CD14-positive monocyte (primary cell): ENCODE measurements at regions not wholly inside any gene's neighbourhood (a gene's known extent, or its start where the extent isn't known, plus 50 kb on each side); places are given as distances from the start of the nearest gene placed in this dataset.

Experiments
- DNase-seq, 3 donors: peaks; one replicate each; pipeline ENCODE4 v3.0.0-alpha.2; 2011 to 2022
- H2AFZ ChIP-seq: 2 replicates; pipeline ENCODE4 v1.6.0; 2012; ENCODE audit warnings: mild to moderate bottlenecking, low read depth, low read length, inconsistent platforms; ENCODE audit not compliant: insufficient read depth, poor library complexity, severe bottlenecking
- H3K27ac ChIP-seq, 2 donors: 1 replicate in 1 of 2; 2 replicates in 1 of 2; pipeline ENCODE4 v1.5.1; 2012 to 2013; ENCODE audit warnings: low read length in 2 of 2, control low read depth in 1 of 2, inconsistent platforms in 1 of 2, low read depth in 1 of 2, mild to moderate bottlenecking in 1 of 2
- H3K27me3 ChIP-seq, 2 donors: one replicate each; pipeline versions ENCODE4 v1.6.0 to v1.6.1; 2011 to 2013; ENCODE audit warnings: low read length in 2 of 2; ENCODE audit not compliant: control insufficient read depth in 2 of 2, insufficient read depth in 2 of 2
- H3K36me3 ChIP-seq, 2 donors: replicated peaks in 1 of 2; 1 replicate in 1 of 2; 2 replicates in 1 of 2; pipeline versions ENCODE4 v1.5.1 to v1.6.1; 2012 to 2013; ENCODE audit warnings: low read length in 2 of 2, control low read depth in 1 of 2, inconsistent platforms in 1 of 2, mild to moderate bottlenecking in 1 of 2; ENCODE audit not compliant: insufficient read depth in 2 of 2, control insufficient read depth in 1 of 2
- H3K4me1 ChIP-seq, 2 donors: 1 replicate in 1 of 2; 2 replicates in 1 of 2; pipeline versions ENCODE4 v1.5.1 to v1.6.1; 2012 to 2013; ENCODE audit warnings: low read length in 2 of 2, control low read depth in 1 of 2, inconsistent platforms in 1 of 2, mild to moderate bottlenecking in 1 of 2, moderate library complexity in 1 of 2; ENCODE audit not compliant: insufficient read depth in 2 of 2, control insufficient read depth in 1 of 2
- H3K4me2 ChIP-seq: replicated peaks from 2 replicates; pipeline ENCODE3; 2012; ENCODE audit warnings: low read length, moderate library complexity, mild to moderate bottlenecking; ENCODE audit not compliant: poor library complexity, severe bottlenecking; ENCODE audit errors: extremely low read depth
- H3K4me3 ChIP-seq, 3 experiments: fragments of 200-600 bp in 1 of 3; sonication (generic) in 1 of 3; replicated peaks in 1 of 3; 1 replicate in 2 of 3; 2 replicates in 1 of 3; pipeline ENCODE4 v1.5.1; 2011 to 2013; ENCODE audit warnings: low read length in 3 of 3, mild to moderate bottlenecking in 3 of 3, control low read depth in 2 of 3, low read depth in 2 of 3, inconsistent platforms in 1 of 3, moderate library complexity in 1 of 3
- H3K79me2 ChIP-seq: 2 replicates; pipeline ENCODE4 v1.6.0; 2012; ENCODE audit warnings: mild to moderate bottlenecking, control low read depth, inconsistent platforms, low read length, moderate library complexity; ENCODE audit not compliant: insufficient read depth
- H3K9ac ChIP-seq: 2 replicates; pipeline ENCODE4 v1.6.0; 2017; ENCODE audit warnings: low read length, mild to moderate bottlenecking; ENCODE audit not compliant: insufficient read depth, poor library complexity, severe bottlenecking
- H3K9me3 ChIP-seq, 2 donors: replicated peaks in 1 of 2; 1 replicate in 1 of 2; 2 replicates in 1 of 2; pipeline versions ENCODE4 v1.5.1 to v1.6.1; 2012 to 2013; ENCODE audit warnings: low read length in 2 of 2, control low read depth in 1 of 2; ENCODE audit not compliant: control insufficient read depth in 1 of 2, insufficient read depth in 1 of 2
- H4K20me1 ChIP-seq: 2 replicates; pipeline ENCODE4 v1.6.0; 2012; ENCODE audit warnings: mild to moderate bottlenecking, low read length, control low read depth, moderate library complexity; ENCODE audit not compliant: insufficient read depth
- H3K27ac Mint-ChIP-seq, 7 donors: one replicate each; pipeline ENCODE4 v1.8.0; 2020; ENCODE audit warnings: mild to moderate bottlenecking in 7 of 7, mixed read lengths in 7 of 7, moderate library complexity in 6 of 7, inconsistent platforms in 2 of 7
- H3K27me3 Mint-ChIP-seq, 3 donors: one replicate each; pipeline ENCODE4 v1.8.0; 2021 to 2022; ENCODE audit warnings: low read depth in 3 of 3, mild to moderate bottlenecking in 3 of 3, mixed read lengths in 3 of 3, moderate library complexity in 3 of 3, inconsistent platforms in 1 of 3
- H3K36me3 Mint-ChIP-seq, 2 donors: one replicate each; pipeline ENCODE4 v1.8.0; 2020; ENCODE audit warnings: mixed read lengths in 2 of 2, inconsistent platforms in 1 of 2, mild to moderate bottlenecking in 1 of 2
- H3K4me1 Mint-ChIP-seq: one replicate; pipeline ENCODE4 v1.8.0; 2020; ENCODE audit warnings: mild to moderate bottlenecking, mixed read lengths
- H3K4me3 Mint-ChIP-seq, 2 donors: one replicate each; pipeline ENCODE4 v1.8.0; 2020; ENCODE audit warnings: mild to moderate bottlenecking in 2 of 2, mixed read lengths in 2 of 2, moderate library complexity in 1 of 2
- H3K9me3 Mint-ChIP-seq, 7 donors: one replicate each; pipeline ENCODE4 v1.8.0; 2020 to 2022; ENCODE audit warnings: mixed read lengths in 7 of 7, mild to moderate bottlenecking in 6 of 7, moderate library complexity in 6 of 7, inconsistent platforms in 2 of 7
- CTCF ChIP-seq: fragments of 200-600 bp; IDR thresholded peaks from one replicate; pipeline ENCODE4 v1.8.0; 2022; ENCODE audit warnings: antibody characterized with exemption, mild to moderate bottlenecking
- WGBS: methylation state at CpG from one replicate; pipeline ENCODE4 v1.1.5; 2013; ENCODE audit warnings: missing lambda C conversion rate; ENCODE audit not compliant: insufficient coverage; 5-methylcytosine and 5-hydroxymethylcytosine counted together
- intact Hi-C, 2 donors: fragments of 100-400 bp; cut with micrococcal nuclease; formaldehyde crosslinking; loops; one replicate each; pipeline versions ENCODE4 v1.15.0 to v1.15.1; 2023

- Mint-ChIP-seq H3K4me1 (no peaks in the 10 kb centered on the region), H3K27me3 (peaks cover 0 to 2% (median 2%) of the 10 kb centered on the region in 3 donors), H3K36me3 (no peaks in the 10 kb centered on the region), H3K27ac (no peak overlapping the region), H3K9me3 (peaks cover 0 to 10% (median 5%) of the 10 kb centered on the region in 7 donors), H3K4me3 (no peak overlapping the region)
- Histone ChIP-seq H2AFZ (no peak overlapping the region), H3K4me3 (no peak overlapping the region), H3K79me2 (no peaks in the 10 kb centered on the region), H3K27ac (no peak overlapping the region), H3K9me3 (peaks cover 0 to 5% of the 10 kb centered on the region in 2 donors), H4K20me1 (no peaks in the 10 kb centered on the region), H3K4me2 (no peak overlapping the region), H3K27me3 (no peaks in the 10 kb centered on the region), H3K4me1 (no peaks in the 10 kb centered on the region), H3K36me3 (no peaks in the 10 kb centered on the region), H3K9ac (no peak overlapping the region)
- TF ChIP-seq CTCF = no peak
- intact Hi-C loops = no loop called here
- DNase-seq = no peak
- WGBS = no CpG with 5 or more reads among the region's 1 CpG
Measured at GRCh38 chrX:20980426-20980825, 393.8 kb upstream of the CNKSR2 start.

DNA sequence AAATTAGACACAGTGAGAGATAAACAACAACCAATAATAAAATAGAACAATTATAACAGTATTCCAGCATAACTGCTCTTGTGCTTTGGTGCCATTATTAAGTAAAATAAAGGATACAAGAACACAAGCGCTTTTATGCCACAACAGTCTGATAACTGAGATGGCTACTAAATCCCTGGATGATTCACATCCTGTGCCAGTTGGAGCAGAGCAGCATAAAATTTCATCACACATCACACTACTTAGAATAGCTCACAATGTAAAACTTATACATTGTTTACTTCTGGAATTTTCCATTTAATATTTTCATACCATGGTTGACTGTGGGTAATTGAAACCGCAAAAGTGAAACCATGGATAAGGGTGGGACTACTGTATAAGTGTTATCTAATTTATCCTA is 399.9 kb upstream of the CNKSR2 start:
- Histone ChIP-seq H3K4me2 (no peak overlapping the region), H3K9me3 (no peaks in the 10 kb centered on the region), H3K4me1 (no peaks in the 10 kb centered on the region), H2AFZ (no peak overlapping the region), H3K4me3 (no peak overlapping the region), H3K9ac (no peak overlapping the region), H3K36me3 (no peaks in the 10 kb centered on the region), H3K27ac (no peak overlapping the region), H3K79me2 (no peaks in the 10 kb centered on the region), H4K20me1 (no peaks in the 10 kb centered on the region), H3K27me3 (no peaks in the 10 kb centered on the region)
- no CpG with 5 or more reads among the region's 2 CpGs for WGBS
- Mint-ChIP-seq H3K27ac (no peak overlapping the region), H3K4me3 (no peak overlapping the region), H3K4me1 (no peaks in the 10 kb centered on the region), H3K27me3 (no peaks in the 10 kb centered on the region), H3K36me3 (no peaks in the 10 kb centered on the region), H3K9me3 (peaks cover 0 to 3% (median 0%) of the 10 kb centered on the region in 7 donors)
- intact Hi-C loops = no loop called here
- DNase-seq = no peak
- TF ChIP-seq CTCF = no peak
